NCI-H146 treated with DMSO at 0.1 percent for 48 hours (cell line): ENCODE measurements at regions not wholly inside any gene's neighbourhood (a gene's known extent, or its start where the extent isn't known, plus 50 kb on each side); places are given as distances from the start of the nearest gene placed in this dataset.
"Not testable (repeated sequence)": the region's sequence is repeated elsewhere in the genome, so short reads cannot be mapped to it uniquely, and the experiment has no call there.

Experiments used
- DNase-seq: peaks from one replicate; lab custom pipeline; 2025; ENCODE audit not compliant: unreplicated experiment; lab: John Stamatoyannopoulos, UW

DNA sequence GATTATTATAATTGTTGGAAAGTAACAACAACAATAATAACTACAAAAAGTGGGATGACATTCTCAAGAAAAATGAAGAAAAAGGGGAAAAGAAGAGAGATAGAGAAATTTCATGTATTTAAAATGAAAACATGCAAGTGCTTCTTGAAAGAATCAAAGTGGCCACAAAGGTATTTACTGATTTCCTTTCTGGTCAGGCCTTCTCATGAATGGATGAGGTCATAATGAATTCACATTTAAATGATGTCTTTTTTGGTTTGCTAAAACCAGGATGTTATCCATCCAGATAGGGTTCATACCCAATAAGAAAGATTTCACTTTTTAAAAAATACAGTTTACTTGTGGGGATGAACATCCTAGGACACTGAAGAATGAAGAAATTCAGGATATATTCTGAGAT is 446.4 kb upstream of the PTGER4 start:
- DNase-seq = no peak

DNA sequence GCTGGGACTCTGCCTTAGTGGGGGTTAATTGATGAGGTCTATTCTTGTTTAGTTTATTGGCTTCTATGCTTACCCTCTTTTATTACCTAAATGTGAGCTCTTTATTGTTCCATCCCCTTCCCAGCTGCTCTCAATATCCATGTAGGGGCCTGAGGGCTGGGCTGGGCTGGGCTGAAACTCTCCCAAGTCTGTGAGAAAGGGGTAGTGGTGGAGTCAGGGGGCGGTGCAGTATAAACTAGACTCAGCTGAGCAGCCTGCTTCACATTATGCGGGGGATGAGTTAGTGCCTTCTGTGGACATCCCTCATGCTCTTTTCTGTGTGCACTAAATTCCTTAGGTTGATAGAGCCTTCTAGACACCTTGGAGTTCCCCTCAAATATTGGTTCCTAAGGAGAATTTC is 451.8 kb upstream of the PTGER4 start:
- DNase-seq = no peak

DNA sequence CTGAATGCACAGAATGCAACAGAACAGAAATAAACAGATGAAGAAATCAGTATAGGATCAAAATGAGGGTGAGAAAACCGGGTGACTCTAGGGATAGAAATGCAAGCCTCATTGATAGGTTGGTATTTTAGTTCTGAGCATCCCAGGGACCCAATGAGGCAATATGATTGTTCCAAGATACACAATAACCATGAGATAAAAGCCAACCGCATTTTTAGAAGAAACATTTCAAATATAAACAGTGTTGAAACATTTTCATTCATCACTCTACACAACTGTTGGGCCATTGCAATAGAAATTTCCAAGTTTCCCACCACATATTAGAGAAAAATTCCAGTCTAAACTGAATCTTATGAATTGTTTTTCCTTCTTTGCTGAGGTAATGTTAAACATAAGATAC is 452.3 kb upstream of the PTGER4 start:
- no peak for DNase-seq

DNA sequence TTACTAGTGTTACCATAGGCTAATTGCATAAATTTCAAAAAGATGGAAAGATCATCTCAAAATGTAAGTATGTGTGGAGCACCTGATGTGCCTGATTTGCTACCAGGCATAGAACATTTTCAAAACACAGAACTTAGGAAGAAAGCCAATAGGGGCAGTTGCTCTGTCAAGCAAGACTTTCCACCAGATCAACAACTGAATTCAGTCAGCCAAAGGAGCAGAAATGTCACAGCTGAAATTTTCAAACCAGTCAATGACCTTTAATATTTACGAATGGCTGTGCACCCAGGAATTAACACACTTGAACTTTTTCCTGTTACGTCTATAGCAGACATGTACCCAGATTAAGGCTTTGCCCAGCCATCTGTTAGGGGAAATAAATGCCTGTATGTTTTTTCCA is 452.8 kb upstream of the PTGER4 start:
- no peak for DNase-seq

DNA sequence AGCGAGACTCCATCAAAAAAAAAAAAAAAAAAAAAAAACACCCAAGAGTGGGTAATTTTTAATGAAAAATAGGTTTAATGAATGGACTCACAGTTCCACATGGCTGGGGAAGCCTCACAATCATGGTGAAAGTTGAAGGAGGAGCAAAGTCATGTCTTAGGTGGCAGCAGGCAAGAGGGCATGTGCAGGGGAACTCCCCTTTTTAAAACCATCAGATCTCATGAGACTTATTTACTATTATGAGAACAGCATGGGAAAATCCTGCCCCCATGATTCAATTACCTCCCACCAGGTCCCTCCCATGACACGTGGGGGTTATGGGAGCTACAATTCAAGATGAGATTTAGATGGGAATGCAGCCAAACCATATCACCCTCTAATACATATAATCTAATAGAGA is 454.6 kb upstream of the PTGER4 start:
- DNase-seq = not testable (repeated sequence)

GRCh38 chr5:40224421-40224820 is 455.3 kb upstream of the PTGER4 start:
- DNase-seq = no peak

- no peak for DNase-seq
These were observed 455.8 kb upstream of the PTGER4 start for GRCh38 chr5:40223884-40224402.

GRCh38 chr5:40221796-40222195 is 457.9 kb upstream of the PTGER4 start:
- no peak for DNase-seq

GRCh38 chr5:40221255-40221654 is 458.5 kb upstream of the PTGER4 start:
- no peak for DNase-seq

- no peak for DNase-seq
These were observed 459.5 kb upstream of the PTGER4 start for GRCh38 chr5:40220260-40220659.

GRCh38 chr5:40217553-40217952 is 462.2 kb upstream of the PTGER4 start:
- DNase-seq = no peak

DNA sequence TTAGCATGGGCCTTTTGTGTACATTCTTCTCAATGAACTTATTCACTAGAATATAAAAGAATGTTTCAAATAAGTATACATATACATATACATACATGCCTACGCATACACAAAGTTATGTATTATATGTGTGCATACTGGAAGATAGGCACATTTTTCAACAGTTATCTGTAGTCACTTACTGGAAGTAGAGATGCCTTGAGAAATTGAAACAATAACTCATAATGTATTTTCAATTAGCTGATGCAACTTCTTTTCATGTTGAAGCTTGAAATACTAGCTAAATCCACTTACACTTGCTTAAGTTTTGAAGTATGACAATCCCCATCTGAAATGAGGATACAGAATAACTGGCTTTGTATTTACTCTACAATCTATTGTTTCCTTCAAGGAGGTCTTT is 469.0 kb upstream of the PTGER4 start:
- DNase-seq = no peak

- no peak for DNase-seq
These were observed 473.7 kb upstream of the PTGER4 start for GRCh38 chr5:40206030-40206429.

DNA sequence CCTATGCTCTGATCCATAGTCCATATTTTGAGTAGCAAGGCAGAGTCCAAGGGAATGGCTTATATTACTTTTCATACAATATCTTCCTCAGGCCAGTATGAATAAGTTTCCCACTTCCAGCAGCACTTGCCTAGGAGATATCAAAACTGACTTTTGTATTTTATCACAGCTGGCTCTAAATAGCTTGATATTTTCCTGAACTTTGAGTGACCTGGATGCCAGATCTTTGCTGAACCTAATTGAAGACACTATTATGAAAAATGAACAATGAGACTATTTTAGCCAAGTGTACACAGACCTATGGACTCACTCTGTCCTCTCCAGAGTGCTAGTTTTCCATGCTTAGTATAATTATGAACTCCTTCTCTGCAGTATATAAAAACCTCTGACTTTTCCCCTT is 475.6 kb upstream of the PTGER4 start:
- DNase-seq = no peak

- DNase-seq = no peak
These were observed 476.8 kb upstream of the PTGER4 start for GRCh38 chr5:40202814-40203440.

DNA sequence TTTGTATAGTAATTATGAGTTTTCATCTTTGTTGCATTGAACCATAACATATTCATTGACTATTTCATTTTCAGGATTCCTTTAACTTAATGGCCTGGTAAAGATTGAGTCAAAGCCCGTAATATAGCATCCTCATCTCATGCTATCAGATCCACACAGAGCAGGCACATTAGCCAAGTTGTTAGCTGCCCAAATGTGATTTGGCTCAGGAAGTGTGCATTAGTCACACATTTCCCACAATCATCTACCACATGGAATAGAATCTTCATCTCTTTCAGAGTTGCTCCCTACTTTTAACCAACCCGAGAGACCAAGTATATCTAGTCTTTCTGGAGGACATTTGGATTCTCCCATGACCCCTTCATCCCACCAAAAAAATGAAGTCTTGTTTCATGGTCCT is 481.0 kb upstream of the PTGER4 start:
- DNase-seq = no peak

- not testable (repeated sequence) for DNase-seq
These were observed 484.1 kb upstream of the PTGER4 start for GRCh38 chr5:40195574-40195973.

- DNase-seq = no peak
These were observed 488.6 kb upstream of the PTGER4 start for GRCh38 chr5:40191150-40191549.

- no peak for DNase-seq
These were observed 507.0 kb upstream of the PTGER4 start for GRCh38 chr5:40172721-40173120.

GRCh38 chr5:40171971-40172370 is 507.7 kb upstream of the PTGER4 start:
- DNase-seq = no peak

- no peak for DNase-seq
These were observed 512.4 kb upstream of the PTGER4 start for GRCh38 chr5:40167283-40167682.

DNA sequence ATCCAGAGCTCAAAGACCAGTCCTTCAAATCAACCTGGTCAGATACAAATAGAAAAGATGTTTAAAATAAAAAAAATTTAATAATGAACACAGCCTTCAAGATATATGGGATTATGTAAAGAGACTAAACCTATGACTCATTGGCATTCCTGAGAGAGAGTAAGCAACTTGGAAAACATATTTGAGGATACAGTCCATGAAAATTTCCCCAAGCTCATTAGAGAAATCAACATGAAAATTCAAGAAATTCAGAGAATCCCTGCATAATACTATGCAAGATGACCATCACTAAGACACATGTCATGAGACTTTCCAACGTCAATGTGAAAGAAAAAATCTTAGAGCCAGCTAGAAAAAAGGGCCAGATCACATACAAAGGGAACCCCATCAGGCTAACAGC is 512.9 kb upstream of the PTGER4 start:
- DNase-seq = no peak
